ENCODE measurements at regions not wholly inside any gene's neighbourhood (a gene's known extent, or its start where the extent isn't known, plus 50 kb on each side); places are given as distances from the start of the nearest gene placed in this dataset.

- TF ChIP-seq REST (IDR thresholded peaks at IDR 0.05; ENCODE audit: insufficient read depth in 1 of 2, low read depth in 2 of 2, low read length in 2 of 2) = no peak
- no peak for TF ChIP-seq SIN3A (IDR thresholded peaks at IDR 0.05; ENCODE audit: borderline replicate concordance, insufficient read depth, low read length)
- TF ChIP-seq TAF1 (IDR thresholded peaks at IDR 0.05; ENCODE audit: borderline replicate concordance, insufficient read depth, low read length) = no peak
- TF ChIP-seq FOXP2 (optimal IDR thresholded peaks at IDR 0.05; ENCODE audit: borderline replicate concordance, extremely low read depth, extremely low read length, insufficient read depth) = no peak
- TF ChIP-seq POLR2AphosphoS5 (IDR thresholded peaks at IDR 0.05; ENCODE audit: low read depth, low read length) = no peak
These were observed 129.5 kb downstream of the LARP7 start for GRCh38 chr4:112766422-112766821.

GRCh38 chr4:112767386-112767785, 130.4 kb downstream of the LARP7 start:
- no peak for TF ChIP-seq POLR2AphosphoS5 (IDR thresholded peaks at IDR 0.05; ENCODE audit: low read depth, low read length)
- TF ChIP-seq REST (IDR thresholded peaks at IDR 0.05; ENCODE audit: insufficient read depth in 1 of 2, low read depth in 2 of 2, low read length in 2 of 2) = no peak
- TF ChIP-seq FOXP2 (optimal IDR thresholded peaks at IDR 0.05; ENCODE audit: borderline replicate concordance, extremely low read depth, extremely low read length, insufficient read depth) = no peak
- TF ChIP-seq TAF1 (IDR thresholded peaks at IDR 0.05; ENCODE audit: borderline replicate concordance, insufficient read depth, low read length) = no peak
- TF ChIP-seq SIN3A (IDR thresholded peaks at IDR 0.05; ENCODE audit: borderline replicate concordance, insufficient read depth, low read length) = no peak

GRCh38 chr4:112770114-112770513, 133.2 kb downstream of the LARP7 start:
- TF ChIP-seq FOXP2 (optimal IDR thresholded peaks at IDR 0.05; ENCODE audit: borderline replicate concordance, extremely low read depth, extremely low read length, insufficient read depth) (no peak), REST (IDR thresholded peaks at IDR 0.05; ENCODE audit: insufficient read depth in 1 of 2, low read depth in 2 of 2, low read length in 2 of 2) (no peak)

GRCh38 chr4:112775801-112776200, 138.9 kb downstream of the LARP7 start:
- no peak for TF ChIP-seq POLR2AphosphoS5 (IDR thresholded peaks at IDR 0.05; ENCODE audit: low read depth, low read length)
- no peak for TF ChIP-seq FOXP2 (optimal IDR thresholded peaks at IDR 0.05; ENCODE audit: borderline replicate concordance, extremely low read depth, extremely low read length, insufficient read depth)
- TF ChIP-seq TAF1 (IDR thresholded peaks at IDR 0.05; ENCODE audit: borderline replicate concordance, insufficient read depth, low read length) = no peak
- no peak for TF ChIP-seq SIN3A (IDR thresholded peaks at IDR 0.05; ENCODE audit: borderline replicate concordance, insufficient read depth, low read length)
- TF ChIP-seq REST (IDR thresholded peaks at IDR 0.05; ENCODE audit: insufficient read depth in 1 of 2, low read depth in 2 of 2, low read length in 2 of 2) = no peak

- TF ChIP-seq SIN3A (IDR thresholded peaks at IDR 0.05; ENCODE audit: borderline replicate concordance, insufficient read depth, low read length) (no peak), REST (IDR thresholded peaks at IDR 0.05; ENCODE audit: insufficient read depth in 1 of 2, low read depth in 2 of 2, low read length in 2 of 2) (no peak), TAF1 (IDR thresholded peaks at IDR 0.05; ENCODE audit: borderline replicate concordance, insufficient read depth, low read length) (no peak), FOXP2 (optimal IDR thresholded peaks at IDR 0.05; ENCODE audit: borderline replicate concordance, extremely low read depth, extremely low read length, insufficient read depth) (no peak), POLR2AphosphoS5 (IDR thresholded peaks at IDR 0.05; ENCODE audit: low read depth, low read length) (no peak)
These were observed 139.6 kb downstream of the LARP7 start for GRCh38 chr4:112776535-112776934.

Measured in PFSK-1 (cell line).